Activated CD4-positive, CD25-positive, alpha-beta regulatory T cell treated with anti-CD3 and anti-CD28 coated beads, Interleukin-2, amount 50 U/mL, for 24 hours (primary cell): ENCODE measurements at regions not wholly inside any gene's neighbourhood (a gene's known extent, or its start where the extent isn't known, plus 50 kb on each side); places are given as distances from the start of the nearest gene placed in this dataset.
"Not testable (repeated sequence)": the region's sequence is repeated elsewhere in the genome, so short reads cannot be mapped to it uniquely, and the experiment has no call there.

Source experiments
- ATAC-seq, 2 donors: fragments of 150-1000 bp; cut with Tn5 transposase; one replicate each; pipeline ENCODE4 v1.10.0; 2021; ENCODE audit warnings: mild to moderate bottlenecking in 1 of 2, moderate library complexity in 1 of 2

DNA sequence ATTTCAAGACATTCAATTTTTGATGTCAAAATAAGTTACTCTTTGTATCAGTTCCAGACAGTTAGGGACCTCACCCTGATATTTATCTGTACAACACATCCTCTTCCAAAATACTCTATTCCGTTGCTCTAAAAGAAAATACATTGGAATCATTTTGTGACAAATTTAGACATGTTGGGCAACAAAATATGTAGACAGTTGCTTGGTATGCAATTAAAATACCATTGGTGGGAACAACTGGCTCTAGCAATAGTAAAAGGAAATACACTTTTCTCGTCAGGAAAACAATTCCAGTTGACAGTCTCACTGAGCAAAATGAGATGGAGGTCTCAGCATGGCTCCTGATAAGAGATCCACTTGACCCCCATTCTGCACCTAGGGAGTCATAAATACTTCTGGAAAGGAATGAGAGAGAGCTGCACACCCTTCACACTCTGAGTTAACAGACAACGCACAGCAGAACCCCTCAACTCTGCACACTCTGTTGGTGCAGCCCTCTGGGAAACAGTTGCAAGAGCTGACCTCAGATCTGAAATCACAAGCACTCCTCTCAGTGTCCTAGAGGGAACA, 171.3 kb upstream of the NT5E start:
- ATAC-seq, result no peak

DNA sequence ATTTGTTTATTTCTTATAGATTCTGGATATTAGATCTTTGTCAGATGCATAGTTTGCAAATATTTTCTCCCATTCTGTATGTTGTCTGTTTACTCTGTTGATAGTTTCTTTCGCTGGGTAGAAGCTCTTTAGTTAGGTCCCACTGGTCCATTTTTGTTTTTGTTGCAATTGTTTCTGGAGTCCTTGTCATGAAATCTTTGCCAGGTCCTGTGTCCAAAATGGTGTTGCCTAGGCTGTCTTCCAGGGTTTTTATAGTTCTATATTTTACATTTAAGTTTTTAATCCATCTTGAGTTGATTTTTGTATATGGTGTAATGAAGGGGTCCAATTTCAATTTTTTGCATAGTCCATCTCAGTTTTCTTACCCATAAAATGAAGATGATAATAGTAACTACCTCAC, 173.9 kb upstream of the NT5E start:
- ATAC-seq, result not testable (repeated sequence)

DNA sequence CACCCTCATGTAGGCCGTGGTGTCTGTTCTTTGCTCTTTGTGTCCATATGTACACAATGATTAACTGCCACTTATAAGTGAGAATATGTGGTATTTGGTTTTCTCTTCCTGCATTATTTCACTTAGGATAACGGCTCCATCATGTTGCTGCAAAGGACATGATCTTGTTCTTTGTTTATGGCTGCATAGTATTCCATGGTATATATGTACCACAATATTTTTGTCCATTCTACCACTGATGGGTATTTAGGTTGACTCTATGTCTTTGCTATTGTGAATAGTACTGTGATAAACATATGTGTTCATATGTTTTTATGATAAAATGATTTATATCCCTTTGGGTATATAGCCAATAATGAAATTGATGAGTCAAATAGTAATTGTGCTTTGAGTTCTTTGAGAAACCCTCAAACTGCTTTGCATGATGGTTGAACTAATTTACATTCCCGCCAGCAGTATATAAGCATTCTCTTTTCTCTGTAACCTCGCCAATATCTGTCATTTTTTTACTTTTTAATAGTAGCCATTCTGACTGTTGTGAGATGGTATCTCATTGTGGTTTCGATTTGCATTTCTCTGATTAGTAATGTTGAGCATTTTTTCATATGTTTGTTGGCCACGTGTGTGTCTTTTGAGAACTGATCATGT, 174.4 kb upstream of the NT5E start:
- no peak for ATAC-seq

DNA sequence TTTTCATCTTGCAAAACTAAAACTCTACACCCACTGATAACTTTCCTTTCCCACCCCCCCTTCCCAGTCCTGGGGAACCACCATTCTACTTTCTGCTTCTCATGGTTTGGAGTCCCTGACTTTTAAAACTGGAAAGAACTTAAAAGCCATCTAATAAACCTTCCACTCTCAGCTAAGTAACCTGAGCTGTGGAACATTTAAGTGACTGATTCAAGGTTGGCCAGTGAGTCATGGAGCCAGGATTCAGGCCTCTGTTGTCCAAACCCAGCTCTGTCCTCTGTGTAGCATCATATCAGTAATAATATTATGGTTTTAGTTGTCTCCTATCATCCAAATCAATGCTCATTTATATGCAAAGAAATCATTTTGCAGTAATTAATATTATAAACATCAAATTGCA, 176.0 kb upstream of the NT5E start:
- ATAC-seq, result no peak

DNA sequence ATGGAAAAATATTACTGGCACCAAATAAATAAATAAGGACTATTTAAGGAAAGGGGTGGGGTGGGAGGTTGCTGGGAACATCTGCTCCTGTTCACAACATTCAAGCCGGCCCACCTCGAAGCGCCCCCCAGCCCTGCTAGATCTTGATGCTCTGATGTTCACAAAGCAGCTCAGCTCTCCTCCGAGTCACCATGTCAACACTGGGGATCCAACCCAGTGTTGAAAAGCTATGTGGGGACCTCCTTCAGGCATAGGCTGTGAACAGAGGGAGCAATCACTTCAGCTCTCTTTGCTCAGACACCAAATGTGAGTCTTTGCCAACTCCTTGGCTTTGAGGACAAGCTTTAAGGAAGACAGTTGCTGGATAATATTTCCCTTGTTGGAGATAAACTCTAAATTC, 176.8 kb upstream of the NT5E start:
- no peak for ATAC-seq

DNA sequence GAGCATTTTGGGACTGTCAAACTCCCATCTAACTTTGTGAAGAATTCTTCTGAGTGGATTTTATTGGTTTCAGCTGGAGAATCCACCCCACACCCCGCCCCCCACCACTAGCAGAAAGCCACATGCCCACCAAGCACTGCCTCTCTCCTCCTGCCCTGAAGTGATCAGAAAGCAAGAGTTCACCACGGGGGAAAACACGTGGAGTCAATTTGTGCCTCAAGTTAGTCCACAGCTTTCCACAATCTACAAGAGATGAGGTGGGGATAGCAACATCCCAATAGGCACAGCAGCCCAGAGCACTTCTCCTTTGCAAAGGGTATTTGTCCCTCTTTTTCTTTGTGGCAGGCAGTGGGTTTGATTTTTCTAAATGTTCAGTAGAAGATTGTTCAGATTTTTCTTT, 177.3 kb upstream of the NT5E start:
- ATAC-seq, result no peak

DNA sequence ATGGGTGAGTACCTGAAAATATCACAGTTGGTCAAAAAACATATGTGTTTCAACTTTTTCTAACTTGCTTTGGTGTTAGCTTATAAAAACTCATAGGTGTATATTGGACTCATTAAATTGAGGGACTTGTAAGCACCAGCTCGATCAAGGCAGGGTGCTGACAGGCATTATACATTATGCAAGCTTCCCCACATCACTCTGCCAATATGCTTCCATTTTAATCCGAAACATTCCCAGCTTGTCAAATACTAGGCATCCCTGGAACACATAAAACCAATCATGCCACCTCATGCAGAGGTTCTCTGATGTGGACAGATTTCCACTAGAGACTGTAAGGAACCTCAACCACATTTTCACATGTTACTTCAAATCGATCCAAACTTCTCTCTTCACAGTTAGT, 187.3 kb upstream of the NT5E start:
- no peak for ATAC-seq

DNA sequence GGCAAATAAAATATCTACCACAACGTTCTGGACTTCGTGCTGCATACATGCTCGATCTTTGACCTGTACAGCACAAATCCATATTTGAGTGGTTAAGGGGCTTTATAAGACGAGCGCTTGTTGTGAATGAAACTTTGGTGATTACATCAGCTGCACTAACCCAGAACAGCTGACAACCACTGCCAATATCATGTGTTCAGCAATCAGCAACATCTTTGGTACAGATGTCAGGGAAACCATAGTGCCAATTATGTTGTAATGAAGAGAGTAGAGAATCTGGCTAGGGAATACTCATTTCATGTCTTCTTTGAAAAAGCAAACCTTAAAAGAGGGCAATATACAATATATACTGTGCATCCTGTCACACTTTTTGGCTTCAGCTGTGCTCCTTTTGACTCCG, 188.6 kb upstream of the NT5E start:
- ATAC-seq, result no peak

DNA sequence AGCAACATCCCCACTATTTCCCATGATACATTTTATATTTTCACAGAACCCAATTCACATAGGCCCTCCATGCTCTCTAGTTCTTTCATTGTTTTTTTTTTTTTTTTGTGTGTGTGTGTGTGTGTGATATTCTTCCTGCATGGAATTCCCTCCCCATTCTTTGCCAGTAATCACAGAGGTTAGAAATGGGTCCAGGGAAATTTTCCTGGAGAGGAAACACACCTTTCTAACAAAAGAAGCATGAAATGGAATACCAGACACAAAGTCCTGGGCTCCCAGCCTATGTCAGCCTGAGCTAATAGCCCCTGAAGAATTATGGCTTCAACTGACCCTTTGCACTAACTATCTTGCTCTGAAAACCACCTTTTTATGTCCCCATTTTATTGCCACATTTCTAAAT, 194.2 kb upstream of the NT5E start:
- no peak for ATAC-seq

DNA sequence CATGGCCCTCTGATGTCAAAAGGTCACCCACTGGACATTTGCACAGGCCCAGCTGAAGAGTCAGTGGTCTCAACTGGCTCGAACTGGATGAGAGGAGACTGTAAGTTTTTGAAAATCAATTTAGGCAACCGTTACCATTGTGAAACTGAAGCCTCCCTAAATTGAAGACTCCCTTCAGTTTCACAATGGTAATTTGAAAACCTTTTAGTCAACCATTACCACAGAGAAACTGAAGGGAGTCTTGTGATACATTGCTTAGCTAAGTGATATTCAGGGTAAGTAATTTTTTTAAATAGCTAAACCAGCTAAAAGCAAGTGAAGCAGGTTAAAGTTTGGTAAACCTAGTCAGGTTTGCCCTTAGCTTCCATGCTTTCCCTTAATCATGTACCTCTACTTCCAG, 197.3 kb upstream of the NT5E start:
- no peak for ATAC-seq

DNA sequence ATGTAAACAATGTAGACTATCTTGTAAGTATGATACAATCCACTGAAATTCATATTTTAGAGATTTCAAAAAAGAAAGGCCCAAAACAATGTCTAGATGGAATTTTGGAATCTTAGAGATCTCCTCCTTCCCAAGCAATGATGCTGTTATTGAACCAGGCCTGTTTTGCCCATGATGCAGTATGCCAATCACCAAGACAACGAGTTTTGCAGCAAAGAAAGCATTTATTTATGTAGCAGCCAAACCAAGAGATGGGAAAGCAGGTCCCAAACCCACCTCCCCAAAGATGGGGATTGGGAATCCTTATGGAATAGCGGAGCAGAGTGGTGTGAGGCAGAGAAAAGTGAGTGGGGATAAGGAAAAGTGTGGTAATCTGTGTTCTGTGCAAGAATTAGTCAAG, 197.8 kb upstream of the NT5E start:
- ATAC-seq, result no peak

DNA sequence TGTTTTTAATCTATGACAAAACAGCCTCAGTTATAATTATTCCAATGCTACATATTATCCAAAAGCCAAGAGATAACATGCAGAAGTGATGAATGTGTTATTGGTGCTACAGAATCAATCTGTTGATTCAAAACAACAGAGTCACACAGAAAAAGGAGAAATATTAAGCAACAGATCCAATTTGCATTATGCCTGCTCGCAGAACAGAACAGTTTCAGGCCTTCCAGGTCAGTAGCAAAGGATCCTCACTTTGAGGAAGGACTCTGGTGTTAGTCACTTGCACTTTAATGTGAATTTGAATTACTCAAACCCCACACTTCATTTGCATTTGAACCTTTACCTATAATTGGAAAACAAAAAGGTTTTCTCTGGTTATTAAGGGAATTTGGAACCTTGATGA, 198.6 kb upstream of the NT5E start:
- ATAC-seq, result no peak

DNA sequence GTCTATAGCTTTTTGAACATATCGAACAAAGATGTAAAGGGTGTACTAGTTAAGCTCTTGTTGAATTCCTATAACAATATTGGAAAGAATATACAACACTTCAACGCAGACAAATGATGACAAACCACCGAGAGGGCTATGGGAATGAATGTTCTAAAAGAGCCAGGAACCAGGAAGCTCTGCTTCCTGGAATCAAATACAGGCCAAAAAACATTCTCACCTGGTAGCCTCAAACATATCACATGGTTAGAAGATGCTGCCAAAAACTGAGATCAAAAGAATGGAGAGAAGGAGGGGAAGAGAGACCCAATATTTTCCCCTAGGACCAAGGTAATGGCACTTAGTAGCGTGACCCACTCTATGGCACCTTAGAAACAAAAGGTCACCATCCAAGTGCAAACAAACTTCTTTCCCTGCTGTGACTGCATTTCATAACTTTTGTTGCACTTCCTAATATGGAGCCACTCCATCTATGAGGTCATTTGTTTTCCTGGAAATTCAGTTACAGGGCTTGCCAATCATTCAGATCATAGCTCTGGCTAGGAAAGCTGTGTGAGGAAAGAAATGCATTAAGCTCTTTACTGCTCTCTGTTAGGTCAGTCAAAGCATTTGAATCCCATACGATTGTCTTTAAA, 199.2 kb upstream of the NT5E start:
- no peak for ATAC-seq

DNA sequence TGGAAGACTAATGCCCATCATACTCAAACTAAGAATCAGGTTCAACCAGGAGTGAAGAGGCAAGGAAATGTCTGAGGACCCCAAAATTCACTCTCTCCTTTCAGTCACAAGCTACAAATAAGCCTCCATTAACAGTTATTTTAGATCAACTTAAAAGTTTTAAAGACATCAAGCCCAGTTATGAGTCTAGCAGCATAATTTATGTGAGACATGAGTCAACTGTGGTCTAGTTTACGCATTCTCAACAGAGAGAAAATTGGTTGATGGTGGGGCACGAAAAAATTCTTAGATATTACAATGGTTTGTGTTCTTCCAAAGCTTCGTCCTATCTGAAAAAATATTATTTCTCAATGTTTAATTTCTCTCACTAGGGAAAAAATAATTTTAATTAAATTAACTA, 204.9 kb upstream of the NT5E start:
- no peak for ATAC-seq

DNA sequence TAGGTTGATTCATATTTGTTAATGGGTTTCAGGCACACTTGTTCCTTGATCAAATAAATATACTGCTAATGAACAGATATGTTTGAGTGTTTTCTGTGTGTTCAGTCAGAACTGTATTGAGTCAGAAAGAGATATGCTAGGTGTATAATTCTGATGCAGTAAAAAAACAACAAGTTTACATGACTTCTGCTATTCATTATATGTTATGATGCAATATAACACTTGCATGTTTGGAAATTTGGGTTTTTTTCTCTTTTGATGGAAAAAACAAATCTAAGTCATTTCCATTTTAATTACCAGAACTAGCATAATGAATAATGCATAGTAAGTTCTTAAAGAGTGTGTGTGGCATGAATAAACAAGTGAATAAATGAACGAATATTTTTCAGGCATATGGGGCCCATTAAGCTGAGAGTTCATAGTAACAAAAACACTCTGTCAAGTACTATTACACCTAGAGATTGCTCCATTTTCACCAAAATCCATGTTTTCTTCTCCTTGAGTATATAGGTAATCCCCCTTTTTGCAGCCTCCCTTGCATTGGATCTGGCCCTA, 208.3 kb upstream of the NT5E start:
- no peak for ATAC-seq

DNA sequence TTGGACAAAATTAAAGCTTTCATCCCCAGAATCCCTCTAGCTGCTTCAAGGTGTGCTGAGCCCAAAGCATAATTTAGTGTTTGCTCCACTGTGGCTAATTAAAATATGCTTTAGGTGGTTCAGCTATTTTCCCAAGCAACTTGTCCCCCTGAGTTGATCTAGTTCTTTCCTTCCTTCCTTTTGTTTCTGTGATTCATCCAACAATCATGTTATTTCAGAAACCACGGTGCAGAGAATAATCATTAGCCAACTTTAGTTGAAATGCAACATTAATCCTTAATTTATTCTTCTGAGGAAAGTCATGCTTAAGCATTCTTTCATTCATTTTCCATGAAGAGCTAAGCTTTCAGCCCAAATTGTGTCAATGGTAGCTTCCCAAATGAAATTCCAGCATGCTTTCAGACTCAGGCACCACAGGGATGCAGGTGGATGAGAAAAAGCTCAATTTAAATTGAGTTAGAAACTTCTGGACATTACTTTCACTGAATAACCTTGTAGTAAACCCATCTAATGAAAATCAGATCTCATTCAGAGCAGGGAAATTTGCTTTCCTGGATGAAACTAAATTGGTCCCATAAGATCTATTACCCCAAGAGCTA, 209.0 kb upstream of the NT5E start:
- ATAC-seq, result no peak

DNA sequence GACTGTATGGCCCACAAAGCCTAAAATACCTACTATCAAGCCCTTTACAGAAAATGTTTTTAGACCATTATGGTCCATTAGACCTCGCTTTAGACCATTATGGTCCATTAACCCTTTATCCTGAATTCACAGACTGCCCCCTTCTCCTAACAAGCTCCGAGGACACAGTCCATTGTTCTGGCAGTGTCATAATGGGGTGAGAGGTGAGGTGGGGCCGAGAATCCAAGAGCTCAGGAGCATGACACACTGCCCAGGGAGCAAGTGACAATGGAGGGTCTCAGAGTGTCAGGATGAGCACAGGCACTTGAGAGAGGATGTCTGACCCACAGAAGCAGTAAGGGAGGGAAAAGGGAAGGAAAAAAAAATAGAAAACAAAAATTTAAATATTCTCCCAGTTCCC, 212.4 kb upstream of the NT5E start:
- ATAC-seq, result no peak

DNA sequence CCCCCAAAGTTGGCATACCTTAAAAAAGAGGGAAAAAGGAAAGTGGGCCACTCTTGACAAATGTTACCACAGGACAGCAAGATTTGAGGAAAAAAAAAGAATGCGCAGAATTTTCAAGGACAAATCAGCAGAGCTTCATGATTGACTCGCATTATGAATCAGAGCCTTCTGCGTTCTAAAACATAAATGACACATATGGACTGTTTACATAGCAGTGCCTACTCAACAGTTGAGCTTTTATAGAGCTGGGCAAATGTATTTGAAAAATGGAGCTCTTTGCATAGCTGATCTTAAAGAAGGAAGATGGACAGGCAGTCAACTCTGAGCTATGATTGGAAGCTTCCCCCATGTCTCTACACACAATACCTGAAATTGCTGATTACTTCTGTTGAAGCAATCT, 213.2 kb upstream of the NT5E start:
- no peak for ATAC-seq

DNA sequence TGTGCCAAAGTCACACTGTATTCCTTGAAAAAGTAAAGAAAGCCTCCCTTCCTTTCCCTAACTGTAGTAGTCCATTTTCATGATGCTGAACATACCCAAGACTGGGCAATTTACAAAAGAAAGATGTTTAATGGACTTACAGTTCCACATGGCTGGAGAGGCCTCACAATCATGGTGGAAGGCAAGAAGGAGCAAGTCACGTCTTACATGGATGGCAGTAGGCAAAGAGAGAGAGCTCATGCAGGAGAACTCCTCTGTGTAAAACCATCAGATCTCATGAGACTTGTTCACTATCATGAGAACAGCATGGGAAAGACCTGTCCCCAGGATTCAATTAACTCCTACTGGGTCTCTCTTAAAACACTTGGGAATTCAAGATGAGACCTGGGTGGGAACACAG, 222.5 kb upstream of the NT5E start:
- ATAC-seq, result not testable (repeated sequence)

DNA sequence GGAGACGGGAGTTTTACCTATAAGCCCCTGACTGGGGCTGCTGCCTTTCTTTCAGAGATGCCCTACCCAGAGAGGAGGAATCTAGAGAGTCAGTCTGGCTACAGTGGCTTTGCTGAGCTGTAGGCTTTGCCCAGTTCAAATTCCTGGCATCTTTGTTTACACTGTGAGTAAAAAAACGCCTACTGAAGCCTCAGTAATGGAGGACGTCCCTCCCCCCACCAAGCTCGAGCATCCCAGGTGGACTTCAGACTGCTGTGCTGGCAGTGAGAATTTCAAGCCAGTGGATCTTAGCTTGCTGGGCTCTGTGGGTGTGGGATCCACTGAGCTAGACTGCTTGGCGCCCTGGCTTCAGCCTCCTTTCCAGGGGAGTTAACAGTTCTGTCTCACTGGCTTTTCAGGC, 237.1 kb upstream of the NT5E start:
- ATAC-seq, result not testable (repeated sequence)

DNA sequence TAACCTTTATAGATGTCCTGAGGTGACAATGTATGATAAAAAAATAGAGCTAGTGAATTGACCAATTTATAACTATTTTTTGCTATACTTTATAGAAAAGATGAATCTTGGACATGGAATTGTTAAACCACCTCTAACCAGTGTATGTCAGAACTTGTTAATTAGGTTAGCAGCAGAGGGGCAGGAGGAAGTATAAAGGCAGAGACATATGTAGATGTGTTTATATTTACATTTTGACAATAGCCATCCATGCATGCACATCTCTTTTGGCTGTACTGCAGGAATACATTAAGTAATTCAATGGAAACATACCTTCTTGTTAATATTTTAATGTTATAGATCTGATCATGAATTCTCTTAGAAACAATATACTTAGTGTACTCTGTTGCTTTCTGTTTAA, 254.6 kb upstream of the NT5E start:
- no peak for ATAC-seq

DNA sequence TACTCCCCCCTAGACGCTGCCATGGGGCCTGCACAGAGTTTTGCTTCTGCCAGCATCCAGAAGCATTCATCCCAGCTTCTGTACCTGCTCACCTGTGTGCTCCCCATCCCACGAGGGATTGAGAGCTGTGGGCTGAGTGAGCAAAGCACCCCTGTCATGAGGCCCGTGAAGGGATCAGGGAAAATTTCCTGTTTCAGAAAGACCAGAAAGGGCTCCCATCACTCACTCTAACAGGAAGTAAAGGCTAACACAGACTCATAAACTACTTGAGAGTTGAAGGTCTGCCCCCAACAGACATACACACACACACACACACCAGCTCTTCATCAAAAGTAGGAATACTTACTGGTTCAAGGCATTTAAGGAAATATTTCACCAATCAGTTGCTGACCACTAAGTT, 256.5 kb upstream of the NT5E start:
- ATAC-seq, result no peak

DNA sequence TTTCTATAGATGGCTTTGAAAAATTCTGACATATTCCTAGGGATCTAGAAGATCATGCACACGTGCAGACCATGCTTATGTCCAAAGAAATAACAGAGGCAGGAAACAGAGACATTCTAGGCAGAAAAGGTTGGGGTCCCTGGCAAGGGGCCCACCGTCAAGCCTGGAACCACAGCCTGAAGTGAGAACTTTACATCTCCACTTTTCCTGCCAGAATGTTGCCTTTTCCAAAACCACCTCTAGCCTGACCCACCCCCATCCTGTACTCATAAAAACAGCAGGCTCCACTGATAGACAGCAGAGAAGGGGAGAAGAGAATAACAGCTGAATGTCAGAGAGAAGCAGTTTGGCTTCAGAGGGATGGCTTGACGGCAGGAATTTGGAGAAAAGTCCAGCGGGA, 257.3 kb upstream of the NT5E start:
- ATAC-seq, result no peak

DNA sequence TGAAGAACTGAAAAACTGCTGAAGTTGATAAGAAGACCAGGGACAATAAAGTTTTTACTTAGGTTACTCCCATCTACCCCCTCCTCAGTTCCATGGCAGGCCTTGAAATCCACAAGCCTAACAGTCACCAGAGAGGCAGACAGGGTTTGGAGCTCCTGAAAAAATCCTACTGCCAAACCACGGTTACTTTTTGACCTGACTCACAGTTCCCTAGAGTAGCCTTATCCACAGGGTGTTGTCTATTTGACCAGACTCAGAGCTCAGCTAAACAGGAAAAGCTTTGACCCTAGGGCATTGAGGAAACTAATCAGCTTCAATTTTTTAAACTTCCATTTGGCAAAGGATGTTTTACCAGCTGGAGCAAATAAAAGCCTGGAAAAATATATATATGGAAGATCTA, 257.7 kb upstream of the NT5E start:
- ATAC-seq, result no peak
